ENCODE measurements at regions not wholly inside any gene's neighbourhood (a gene's known extent, or its start where the extent isn't known, plus 50 kb on each side); places are given as distances from the start of the nearest gene placed in this dataset.

DNA sequence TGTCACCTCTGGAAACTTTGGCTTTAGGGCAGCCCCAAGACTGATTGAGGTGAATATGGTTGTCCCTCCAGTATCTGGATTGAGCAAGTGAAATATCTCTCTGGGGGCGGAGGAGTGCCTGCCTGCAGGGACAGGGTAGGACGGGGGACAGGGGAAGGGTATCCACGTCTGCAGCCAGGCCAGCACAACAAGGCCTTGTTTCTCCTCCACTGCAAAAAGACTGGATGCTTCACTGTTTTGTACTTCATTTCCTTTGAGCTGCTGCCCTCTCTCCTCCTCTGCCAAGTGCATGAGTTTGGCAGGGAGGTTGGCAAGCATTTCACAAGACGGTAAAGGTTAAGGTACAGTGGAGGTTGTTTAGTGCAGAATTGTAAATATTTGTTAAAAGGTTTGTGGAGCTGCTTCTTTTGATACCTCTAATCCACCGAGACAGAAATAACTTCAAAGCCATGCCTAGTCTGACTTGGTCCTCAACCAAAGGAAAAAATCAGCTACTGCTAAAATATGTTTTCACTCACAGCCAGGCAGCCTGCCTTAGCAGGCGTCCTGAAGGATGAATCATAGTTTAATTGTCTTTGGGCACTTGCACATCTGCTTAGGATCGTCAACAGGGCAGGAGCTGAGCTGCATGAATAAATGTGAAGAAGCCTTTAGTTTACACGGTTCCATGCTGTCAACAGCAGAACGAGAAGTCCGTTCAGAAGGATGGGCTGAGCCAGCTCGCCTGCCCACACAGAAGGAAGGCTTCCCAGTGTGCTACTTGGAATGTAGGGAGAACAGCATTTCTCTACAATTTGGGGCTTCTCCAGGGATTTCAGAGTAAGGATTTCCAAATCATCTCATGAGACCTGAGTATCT lies 269.7 kb downstream of the TTC6 start (continued):
- TF ChIP-seq NCOA1 (CRISPR knock-in tag; IDR thresholded peaks at IDR 0.05) (0 out of 2 replicates have a peak, but pooled peaks have one; percentile 27), ZMYM3 (CRISPR knock-in tag; IDR thresholded peaks at IDR 0.05) (peak; percentile 91), SKI (IDR thresholded peaks at IDR 0.05; ENCODE audit: partially characterized antibody) (peak; percentile 97), KDM1A (CRISPR knock-in tag; IDR thresholded peaks at IDR 0.05) (peak; percentile 93), FIP1L1 (IDR thresholded peaks at IDR 0.05; ENCODE audit: borderline replicate concordance, insufficient read depth, low read depth, low read length) (peak; percentile 78; the same call in 1 of the 2 replicates), SP5 (CRISPR knock-in tag; IDR thresholded peaks at IDR 0.05; ENCODE audit: borderline replicate concordance, low read depth) (peak; percentile 94), BATF2 (CRISPR knock-in tag; IDR thresholded peaks at IDR 0.05) (0 out of 2 replicates have a peak, but pooled peaks have one; percentile 54), ZNF703 (CRISPR knock-in tag; IDR thresholded peaks at IDR 0.05; ENCODE audit: borderline replicate concordance) (peak; percentile 67; the same call in 1 of the 2 replicates), EEA1 (CRISPR knock-in tag; IDR thresholded peaks at IDR 0.05; ENCODE audit: borderline replicate concordance) (no peak), NR2F2 (IDR thresholded peaks at IDR 0.05; ENCODE audit: borderline replicate concordance, low read depth) (peak; percentile 95), JUND (CRISPR knock-in tag; IDR thresholded peaks at IDR 0.05) (peak; percentile 93), ISX (CRISPR knock-in tag; conservative IDR thresholded peaks at IDR 0.05) (no peak), STAG1 (CRISPR knock-in tag; IDR thresholded peaks at IDR 0.05) (peak; percentile 61), ZNF12 (CRISPR knock-in tag; IDR thresholded peaks at IDR 0.05) (peak; percentile 93), ZBED4 (CRISPR knock-in tag; IDR thresholded peaks at IDR 0.05; ENCODE audit: borderline replicate concordance) (0 out of 2 replicates have a peak, but pooled peaks have one; percentile 15), ZNF235 (CRISPR knock-in tag; IDR thresholded peaks at IDR 0.05; ENCODE audit: borderline replicate concordance) (no peak), TBL1XR1 (IDR thresholded peaks at IDR 0.05; ENCODE audit: borderline replicate concordance, low read length, partially characterized antibody) (peak; percentile 90), SMARCC2 (IDR thresholded peaks at IDR 0.05) (peak; percentile 82), ZBTB21 (CRISPR knock-in tag; IDR thresholded peaks at IDR 0.05) (no peak)
- TF ChIP-seq, protein P1, sequence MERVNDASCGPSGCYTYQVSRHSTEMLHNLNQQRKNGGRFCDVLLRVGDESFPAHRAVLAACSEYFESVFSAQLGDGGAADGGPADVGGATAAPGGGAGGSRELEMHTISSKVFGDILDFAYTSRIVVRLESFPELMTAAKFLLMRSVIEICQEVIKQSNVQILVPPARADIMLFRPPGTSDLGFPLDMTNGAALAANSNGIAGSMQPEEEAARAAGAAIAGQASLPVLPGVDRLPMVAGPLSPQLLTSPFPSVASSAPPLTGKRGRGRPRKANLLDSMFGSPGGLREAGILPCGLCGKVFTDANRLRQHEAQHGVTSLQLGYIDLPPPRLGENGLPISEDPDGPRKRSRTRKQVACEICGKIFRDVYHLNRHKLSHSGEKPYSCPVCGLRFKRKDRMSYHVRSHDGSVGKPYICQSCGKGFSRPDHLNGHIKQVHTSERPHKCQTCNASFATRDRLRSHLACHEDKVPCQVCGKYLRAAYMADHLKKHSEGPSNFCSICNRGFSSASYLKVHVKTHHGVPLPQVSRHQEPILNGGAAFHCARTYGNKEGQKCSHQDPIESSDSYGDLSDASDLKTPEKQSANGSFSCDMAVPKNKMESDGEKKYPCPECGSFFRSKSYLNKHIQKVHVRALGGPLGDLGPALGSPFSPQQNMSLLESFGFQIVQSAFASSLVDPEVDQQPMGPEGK (CRISPR knock-in tag; IDR thresholded peaks at IDR 0.05), result peak; percentile 91
- TF ChIP-seq, protein P2, sequence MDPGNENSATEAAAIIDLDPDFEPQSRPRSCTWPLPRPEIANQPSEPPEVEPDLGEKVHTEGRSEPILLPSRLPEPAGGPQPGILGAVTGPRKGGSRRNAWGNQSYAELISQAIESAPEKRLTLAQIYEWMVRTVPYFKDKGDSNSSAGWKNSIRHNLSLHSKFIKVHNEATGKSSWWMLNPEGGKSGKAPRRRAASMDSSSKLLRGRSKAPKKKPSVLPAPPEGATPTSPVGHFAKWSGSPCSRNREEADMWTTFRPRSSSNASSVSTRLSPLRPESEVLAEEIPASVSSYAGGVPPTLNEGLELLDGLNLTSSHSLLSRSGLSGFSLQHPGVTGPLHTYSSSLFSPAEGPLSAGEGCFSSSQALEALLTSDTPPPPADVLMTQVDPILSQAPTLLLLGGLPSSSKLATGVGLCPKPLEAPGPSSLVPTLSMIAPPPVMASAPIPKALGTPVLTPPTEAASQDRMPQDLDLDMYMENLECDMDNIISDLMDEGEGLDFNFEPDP (CRISPR knock-in tag; conservative IDR thresholded peaks at IDR 0.05), result no peak
